Neural progenitor cell (in vitro differentiated cells): ENCODE measurements at regions not wholly inside any gene's neighbourhood (a gene's known extent, or its start where the extent isn't known, plus 50 kb on each side); places are given as distances from the start of the nearest gene placed in this dataset.

Experiments
- EZH2 ChIP-seq: fragments of 200-600 bp; sonication (generic); IDR thresholded peaks from 2 replicates; pipeline ENCODE4 v1.6.1; 2017; ENCODE audit warnings: antibody characterized with exemption, mild to moderate bottlenecking, moderate library complexity
- EZH2phosphoT487 ChIP-seq: fragments of 200-600 bp; sonication (generic); IDR thresholded peaks from 2 replicates; pipeline ENCODE4 v1.6.1; 2017; ENCODE audit warnings: antibody characterized with exemption
- TF ChIP-seq, protein P1 (sequence below): fragments of 200-600 bp; sonication (generic); IDR thresholded peaks from 2 replicates; pipeline ENCODE4 v1.5.1; 2017; ENCODE audit warnings: antibody characterized with exemption, mild to moderate bottlenecking

DNA sequence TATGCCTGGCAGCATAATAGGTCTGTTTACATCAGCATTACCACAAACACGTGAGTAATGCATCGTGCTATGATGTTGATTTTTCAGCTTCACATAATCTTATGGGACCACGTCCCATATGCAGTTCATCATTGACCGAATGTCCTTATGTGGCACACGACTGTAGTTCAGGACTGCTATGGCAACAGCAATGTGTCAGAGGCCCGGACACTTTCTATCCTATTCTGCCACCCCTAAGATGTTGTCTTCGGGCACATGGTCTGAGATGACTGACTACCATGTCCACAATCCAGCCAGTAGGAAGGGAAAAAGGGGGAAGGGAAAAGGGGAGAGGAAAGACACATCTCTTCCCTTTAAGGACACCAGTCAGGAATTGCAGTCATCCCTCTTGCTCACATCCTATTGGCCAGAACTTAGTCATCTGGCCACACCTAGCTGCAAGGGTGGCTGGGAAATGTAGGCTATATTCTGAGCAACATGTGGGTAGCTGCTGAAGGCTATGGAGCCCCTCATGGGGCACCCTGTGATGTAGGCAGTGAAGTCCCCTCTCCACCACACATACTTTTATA is 196.0 kb upstream of the RBPJ start:
- TF ChIP-seq, protein P1, sequence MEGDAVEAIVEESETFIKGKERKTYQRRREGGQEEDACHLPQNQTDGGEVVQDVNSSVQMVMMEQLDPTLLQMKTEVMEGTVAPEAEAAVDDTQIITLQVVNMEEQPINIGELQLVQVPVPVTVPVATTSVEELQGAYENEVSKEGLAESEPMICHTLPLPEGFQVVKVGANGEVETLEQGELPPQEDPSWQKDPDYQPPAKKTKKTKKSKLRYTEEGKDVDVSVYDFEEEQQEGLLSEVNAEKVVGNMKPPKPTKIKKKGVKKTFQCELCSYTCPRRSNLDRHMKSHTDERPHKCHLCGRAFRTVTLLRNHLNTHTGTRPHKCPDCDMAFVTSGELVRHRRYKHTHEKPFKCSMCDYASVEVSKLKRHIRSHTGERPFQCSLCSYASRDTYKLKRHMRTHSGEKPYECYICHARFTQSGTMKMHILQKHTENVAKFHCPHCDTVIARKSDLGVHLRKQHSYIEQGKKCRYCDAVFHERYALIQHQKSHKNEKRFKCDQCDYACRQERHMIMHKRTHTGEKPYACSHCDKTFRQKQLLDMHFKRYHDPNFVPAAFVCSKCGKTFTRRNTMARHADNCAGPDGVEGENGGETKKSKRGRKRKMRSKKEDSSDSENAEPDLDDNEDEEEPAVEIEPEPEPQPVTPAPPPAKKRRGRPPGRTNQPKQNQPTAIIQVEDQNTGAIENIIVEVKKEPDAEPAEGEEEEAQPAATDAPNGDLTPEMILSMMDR = no peak
- TF ChIP-seq EZH2 (no peak), EZH2phosphoT487 (no peak)
